ENCODE measurements at regions not wholly inside any gene's neighbourhood (a gene's known extent, or its start where the extent isn't known, plus 50 kb on each side); places are given as distances from the start of the nearest gene placed in this dataset.

DNA sequence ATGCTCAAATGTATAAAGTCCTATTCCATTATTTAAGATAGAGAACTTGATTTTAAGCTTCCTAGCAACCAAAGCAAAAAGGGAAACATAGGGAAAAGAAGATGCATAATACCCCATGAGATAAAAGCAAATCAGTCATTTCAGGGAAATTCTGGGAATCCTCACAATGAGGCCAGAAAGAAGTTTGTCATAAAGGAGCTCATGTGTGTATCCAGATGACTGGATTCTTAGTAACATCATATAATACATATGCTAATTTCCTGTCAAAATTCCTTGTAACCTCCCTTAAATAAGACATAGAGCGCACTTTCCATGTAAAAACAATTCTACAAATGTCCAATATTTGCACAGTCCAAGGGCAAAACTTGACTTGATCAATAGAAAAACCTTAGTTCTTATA lies 411.0 kb upstream of the WWC1 start:
- WGBS, 2 donors: 89 to 98% methylated on average over 1 of the region's 1 CpG
- H3K4me1 ChIP-seq: no peaks in the 10 kb centered on the region
- H3K4me3 ChIP-seq (replicated peaks in 1 of 3): no peak overlapping the region
- TF ChIP-seq, protein P1, sequence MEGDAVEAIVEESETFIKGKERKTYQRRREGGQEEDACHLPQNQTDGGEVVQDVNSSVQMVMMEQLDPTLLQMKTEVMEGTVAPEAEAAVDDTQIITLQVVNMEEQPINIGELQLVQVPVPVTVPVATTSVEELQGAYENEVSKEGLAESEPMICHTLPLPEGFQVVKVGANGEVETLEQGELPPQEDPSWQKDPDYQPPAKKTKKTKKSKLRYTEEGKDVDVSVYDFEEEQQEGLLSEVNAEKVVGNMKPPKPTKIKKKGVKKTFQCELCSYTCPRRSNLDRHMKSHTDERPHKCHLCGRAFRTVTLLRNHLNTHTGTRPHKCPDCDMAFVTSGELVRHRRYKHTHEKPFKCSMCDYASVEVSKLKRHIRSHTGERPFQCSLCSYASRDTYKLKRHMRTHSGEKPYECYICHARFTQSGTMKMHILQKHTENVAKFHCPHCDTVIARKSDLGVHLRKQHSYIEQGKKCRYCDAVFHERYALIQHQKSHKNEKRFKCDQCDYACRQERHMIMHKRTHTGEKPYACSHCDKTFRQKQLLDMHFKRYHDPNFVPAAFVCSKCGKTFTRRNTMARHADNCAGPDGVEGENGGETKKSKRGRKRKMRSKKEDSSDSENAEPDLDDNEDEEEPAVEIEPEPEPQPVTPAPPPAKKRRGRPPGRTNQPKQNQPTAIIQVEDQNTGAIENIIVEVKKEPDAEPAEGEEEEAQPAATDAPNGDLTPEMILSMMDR (IDR thresholded peaks at IDR 0.05): no peak
- TF ChIP-seq POLR2A (IDR thresholded peaks at IDR 0.05): no peak
- no peaks in the 10 kb centered on the region for H3K27me3 ChIP-seq
- no peak for DNase-seq
- intact Hi-C loops (cut with DNase I): no loop called here
- no peaks in the 10 kb centered on the region for H3K36me3 ChIP-seq
- H3K27ac ChIP-seq: no peak overlapping the region
- no peaks in the 10 kb centered on the region for H3K9me3 ChIP-seq

DNA sequence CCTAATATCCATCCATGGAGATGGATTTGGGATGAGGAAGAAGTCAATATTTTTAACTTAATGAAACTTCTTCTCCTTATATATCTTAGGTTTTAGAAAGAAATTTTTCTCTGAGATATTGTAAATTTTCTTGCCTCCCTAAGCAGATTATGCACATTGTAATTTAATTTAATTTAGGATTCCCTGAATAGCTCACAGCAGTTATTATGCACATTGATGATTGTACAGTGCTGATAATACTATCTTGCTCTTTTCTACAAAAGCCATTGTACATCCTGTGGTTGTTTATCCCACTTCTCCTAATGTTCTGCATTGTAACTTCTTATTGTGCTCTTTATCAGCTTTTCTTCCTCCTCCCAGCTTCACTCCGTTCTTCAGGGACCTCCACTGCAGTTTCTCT lies 410.4 kb upstream of the WWC1 start:
- no peak for TF ChIP-seq POLR2A (IDR thresholded peaks at IDR 0.05)
- TF ChIP-seq, protein P1 (IDR thresholded peaks at IDR 0.05): no peak
- DNase-seq: no peak
- no peak overlapping the region for H3K4me3 ChIP-seq (replicated peaks in 1 of 3)
- intact Hi-C loops (cut with DNase I): no loop called here
- no peak overlapping the region for H3K27ac ChIP-seq
- no peaks in the 10 kb centered on the region for H3K36me3 ChIP-seq
- H3K9me3 ChIP-seq: no peaks in the 10 kb centered on the region
- H3K27me3 ChIP-seq: no peaks in the 10 kb centered on the region
- 85 to 88% methylated on average over 1 of the region's 1 CpG for WGBS, 2 donors
- H3K4me1 ChIP-seq: no peaks in the 10 kb centered on the region

DNA sequence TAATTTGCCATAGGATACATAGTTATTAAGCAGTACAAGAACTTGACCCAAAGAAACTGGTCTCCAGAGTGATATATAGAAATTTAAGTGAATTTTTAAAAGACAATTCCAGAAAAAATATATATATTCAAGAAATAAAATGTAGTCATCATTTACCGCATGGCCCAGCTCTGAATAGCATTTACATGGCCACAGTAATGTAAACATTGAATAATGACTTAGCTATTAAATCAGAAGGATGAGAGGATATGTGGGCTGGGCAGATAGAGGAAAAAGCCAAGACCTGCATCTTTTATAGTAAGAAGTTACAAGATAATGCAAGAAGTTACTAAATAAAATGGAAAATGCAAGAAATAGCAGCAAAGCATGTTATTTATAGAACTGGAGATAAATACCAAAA lies 405.2 kb upstream of the WWC1 start:
- TF ChIP-seq, protein P1 (IDR thresholded peaks at IDR 0.05): no peak
- no peak for TF ChIP-seq POLR2A (IDR thresholded peaks at IDR 0.05)
- H3K9me3 ChIP-seq: no peaks in the 10 kb centered on the region
- no peaks in the 10 kb centered on the region for H3K27me3 ChIP-seq
- intact Hi-C loops (cut with DNase I): no loop called here
- no peak overlapping the region for H3K27ac ChIP-seq
- no peaks in the 10 kb centered on the region for H3K4me1 ChIP-seq
- no peaks in the 10 kb centered on the region for H3K36me3 ChIP-seq
- WGBS, 2 donors: 94 to 97% methylated on average over 1 of the region's 1 CpG
- H3K4me3 ChIP-seq (replicated peaks in 1 of 3): no peak overlapping the region
- DNase-seq: no peak

DNA sequence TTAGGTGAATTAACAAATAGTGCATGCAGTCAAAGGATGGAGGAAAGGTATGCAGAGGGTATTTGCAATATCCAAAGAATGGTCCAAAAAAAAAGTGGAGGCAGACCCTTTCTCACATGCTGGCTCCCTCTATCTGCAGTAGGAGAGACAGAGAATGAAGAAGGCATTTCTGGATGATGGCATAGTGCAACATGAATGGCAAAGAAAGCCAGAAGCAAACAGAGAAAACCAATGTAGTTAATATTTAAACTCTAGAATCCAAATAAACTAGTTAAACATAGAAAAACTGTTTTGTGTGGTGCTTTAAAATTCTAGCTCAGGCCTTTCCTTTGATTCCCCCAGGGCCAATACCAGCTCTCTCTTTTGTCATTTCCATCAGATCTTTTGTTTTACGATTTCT lies 403.1 kb upstream of the WWC1 start:
- 69 to 90% methylated on average over 1 of the region's 1 CpG for WGBS, 2 donors
- intact Hi-C loops (cut with DNase I): no loop called here
- TF ChIP-seq POLR2A (IDR thresholded peaks at IDR 0.05): no peak
- TF ChIP-seq, protein P1 (IDR thresholded peaks at IDR 0.05): no peak

DNA sequence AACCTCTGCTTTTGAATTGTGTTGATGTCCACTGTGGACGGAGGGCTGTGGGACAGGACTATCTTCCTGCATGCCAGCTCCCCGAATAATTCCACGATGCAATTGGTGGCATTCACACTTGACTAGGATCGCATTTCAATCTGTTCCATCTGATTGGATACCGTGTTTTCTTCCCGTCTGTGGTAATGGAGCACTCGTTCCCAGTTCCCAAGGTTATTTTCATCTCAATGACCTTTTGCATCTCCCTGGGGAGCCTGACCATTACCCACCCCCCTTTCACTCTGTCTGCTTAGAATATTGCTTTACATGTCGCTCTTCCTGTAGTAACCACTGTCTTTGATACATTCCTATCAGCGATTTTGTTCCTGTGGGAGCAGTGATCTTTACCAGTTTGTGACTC lies 402.2 kb upstream of the WWC1 start:
- Histone ChIP-seq H3K4me3 (replicated peaks in 1 of 3) (no peak overlapping the region), H3K9me3 (no peaks in the 10 kb centered on the region), H3K27me3 (no peaks in the 10 kb centered on the region), H3K36me3 (no peaks in the 10 kb centered on the region), H3K4me1 (no peaks in the 10 kb centered on the region), H3K27ac (no peak overlapping the region)
- DNase-seq: no peak
- 68 to 74% methylated on average over 9 of the region's 9 CpGs for WGBS, 2 donors
- TF ChIP-seq, protein P1 (IDR thresholded peaks at IDR 0.05): no peak
- no peak for TF ChIP-seq POLR2A (IDR thresholded peaks at IDR 0.05)
- intact Hi-C loops (cut with DNase I): no loop called here

More for the DNA sequence above, 403.1 kb upstream of the WWC1 start:
- Histone ChIP-seq H3K4me1 (no peaks in the 10 kb centered on the region), H3K4me3 (replicated peaks in 1 of 3) (no peak overlapping the region), H3K27me3 (no peaks in the 10 kb centered on the region), H3K36me3 (no peaks in the 10 kb centered on the region), H3K27ac (no peak overlapping the region), H3K9me3 (no peaks in the 10 kb centered on the region)
- no peak for DNase-seq

All from thyroid gland (tissue), 4 donors.